ENCODE measurements at regions not wholly inside any gene's neighbourhood (a gene's known extent, or its start where the extent isn't known, plus 50 kb on each side); places are given as distances from the start of the nearest gene placed in this dataset.

- H3K36me3 Mint-ChIP-seq (ENCODE audit: insufficient read depth) = no peaks in the 10 kb centered on the region
- H3K4me1 Mint-ChIP-seq = no peaks in the 10 kb centered on the region
- no peak overlapping the region for H3K4me3 Mint-ChIP-seq
- DNase-seq (ENCODE audit: low spot score in 2 of 2) (no peak), ATAC-seq (replicated peaks; ENCODE audit: extremely low read depth, poor library complexity, severe bottlenecking) (no peak)
- H3K9me3 Mint-ChIP-seq = peaks cover 5% of the 10 kb centered on the region
- no peak overlapping the region for H3K27ac Mint-ChIP-seq (ENCODE audit: low read depth)
- H3K27me3 Mint-ChIP-seq = peaks cover 17% of the 10 kb centered on the region
These were observed 58.6 kb upstream of the SLC38A4 start for GRCh38 chr12:46884362-46884761.

DNA sequence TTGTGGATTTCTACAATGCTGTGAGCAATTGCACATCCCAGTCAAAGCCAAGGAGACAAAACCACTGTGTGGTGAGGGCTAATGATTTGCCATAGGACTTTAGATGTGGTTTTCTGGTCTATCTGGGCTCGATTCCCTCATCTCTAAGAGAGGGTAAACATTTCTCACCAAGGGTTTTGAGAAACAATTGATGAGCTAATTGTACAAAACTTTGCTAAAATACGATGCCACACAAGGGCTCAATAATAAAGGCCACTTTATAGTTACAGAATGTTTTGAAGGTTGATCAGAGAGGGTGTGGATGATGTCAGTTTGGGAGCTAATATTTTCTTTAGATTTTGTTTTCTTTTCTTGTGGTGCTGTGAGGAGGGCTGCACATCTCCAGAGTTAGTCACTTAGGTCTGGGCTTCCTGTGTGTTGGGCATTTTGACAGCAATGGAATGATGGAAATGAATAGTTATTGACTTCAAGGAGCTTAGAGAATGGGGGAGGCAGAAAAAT lies 60.8 kb upstream of the SLC38A4 start:
- Mint-ChIP-seq H3K36me3 (ENCODE audit: insufficient read depth) (no peaks in the 10 kb centered on the region), H3K9me3 (peaks cover 5% of the 10 kb centered on the region), H3K27ac (ENCODE audit: low read depth) (no peak overlapping the region), H3K4me1 (no peaks in the 10 kb centered on the region), H3K4me3 (no peak overlapping the region), H3K27me3 (peaks cover 17% of the 10 kb centered on the region)
- ATAC-seq (replicated peaks; ENCODE audit: extremely low read depth, poor library complexity, severe bottlenecking) (no peak), DNase-seq (ENCODE audit: low spot score in 2 of 2) (no peak)

GRCh38 chr12:46887870-46888269 lies 62.1 kb upstream of the SLC38A4 start:
- ATAC-seq (replicated peaks; ENCODE audit: extremely low read depth, poor library complexity, severe bottlenecking) (no peak), DNase-seq (ENCODE audit: low spot score in 2 of 2) (no peak)
- Mint-ChIP-seq H3K4me3 (no peak overlapping the region), H3K4me1 (no peaks in the 10 kb centered on the region), H3K36me3 (ENCODE audit: insufficient read depth) (no peaks in the 10 kb centered on the region), H3K9me3 (no peaks in the 10 kb centered on the region), H3K27me3 (peaks cover 28% of the 10 kb centered on the region), H3K27ac (ENCODE audit: low read depth) (no peak overlapping the region)

DNA sequence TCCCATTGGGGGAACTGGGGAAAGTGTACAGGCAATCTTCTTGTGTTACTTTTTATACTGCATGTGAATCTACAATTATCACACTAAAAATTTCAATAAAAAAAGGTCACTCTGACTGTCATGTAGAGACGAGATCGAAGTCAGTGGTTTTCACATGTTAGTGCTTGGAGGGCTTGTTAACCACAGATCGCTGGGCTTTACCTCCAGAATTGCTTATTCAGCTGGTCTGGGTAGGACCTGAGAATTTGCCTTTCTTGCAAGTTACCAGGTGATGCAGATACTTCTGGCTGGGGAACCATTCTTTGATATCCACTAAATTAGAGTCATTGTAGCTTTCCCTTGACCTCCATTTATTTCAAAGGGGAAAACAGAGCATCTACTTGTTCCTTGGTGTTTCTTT lies 62.8 kb upstream of the SLC38A4 start:
- Mint-ChIP-seq H3K4me1 (no peaks in the 10 kb centered on the region), H3K4me3 (no peak overlapping the region), H3K9me3 (no peaks in the 10 kb centered on the region), H3K27ac (ENCODE audit: low read depth) (no peak overlapping the region), H3K36me3 (ENCODE audit: insufficient read depth) (no peaks in the 10 kb centered on the region), H3K27me3 (peaks cover 28% of the 10 kb centered on the region)
- DNase-seq (ENCODE audit: low spot score in 2 of 2) (no peak), ATAC-seq (replicated peaks; ENCODE audit: extremely low read depth, poor library complexity, severe bottlenecking) (no peak)

GRCh38 chr12:46891306-46891705 lies 65.5 kb upstream of the SLC38A4 start:
- DNase-seq (ENCODE audit: low spot score in 2 of 2) = no peak

GRCh38 chr12:46892034-46892705 lies 66.4 kb upstream of the SLC38A4 start:
- no peak overlapping the region for H3K4me3 Mint-ChIP-seq
- H3K27me3 Mint-ChIP-seq = peaks cover 46% of the 10 kb centered on the region
- no peak for ATAC-seq (replicated peaks; ENCODE audit: extremely low read depth, poor library complexity, severe bottlenecking)
- H3K36me3 Mint-ChIP-seq (ENCODE audit: insufficient read depth) = no peaks in the 10 kb centered on the region
- DNase-seq (ENCODE audit: low spot score in 2 of 2) = no peak
- no peak overlapping the region for H3K27ac Mint-ChIP-seq (ENCODE audit: low read depth)
- H3K4me1 Mint-ChIP-seq = no peaks in the 10 kb centered on the region
- no peaks in the 10 kb centered on the region for H3K9me3 Mint-ChIP-seq

More at GRCh38 chr12:46891306-46891705, 65.5 kb upstream of the SLC38A4 start:
- no peak overlapping the region for H3K4me3 Mint-ChIP-seq
- H3K36me3 Mint-ChIP-seq (ENCODE audit: insufficient read depth) = no peaks in the 10 kb centered on the region
- no peak overlapping the region for H3K27ac Mint-ChIP-seq (ENCODE audit: low read depth)
- H3K9me3 Mint-ChIP-seq = no peaks in the 10 kb centered on the region
- H3K27me3 Mint-ChIP-seq = peaks cover 40% of the 10 kb centered on the region
- H3K4me1 Mint-ChIP-seq = no peaks in the 10 kb centered on the region
- ATAC-seq (replicated peaks; ENCODE audit: extremely low read depth, poor library complexity, severe bottlenecking) = no peak

DNA sequence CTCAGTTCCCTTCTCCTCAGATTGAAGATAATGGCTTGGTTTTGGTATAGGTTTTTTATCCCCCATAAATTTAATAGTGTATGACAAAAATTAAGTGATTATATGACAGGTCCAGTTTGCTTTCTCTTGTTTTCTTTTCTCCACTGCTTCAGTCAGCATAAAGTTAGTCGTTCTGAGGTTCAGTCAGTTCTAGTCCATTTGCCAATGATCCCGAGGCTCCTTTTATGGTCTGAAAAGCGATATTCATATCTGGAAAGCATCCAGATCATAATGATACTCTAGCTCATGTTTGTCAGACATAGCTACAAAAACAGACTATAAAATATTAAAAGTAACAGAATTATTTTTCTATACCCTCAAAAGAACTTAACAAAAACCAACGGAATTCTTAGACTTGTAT lies 67.1 kb upstream of the SLC38A4 start:
- ATAC-seq (replicated peaks; ENCODE audit: extremely low read depth, poor library complexity, severe bottlenecking) = no peak
- Mint-ChIP-seq H3K4me1 (no peaks in the 10 kb centered on the region), H3K27ac (ENCODE audit: low read depth) (no peak overlapping the region), H3K27me3 (peaks cover 53% of the 10 kb centered on the region), H3K4me3 (no peak overlapping the region), H3K9me3 (no peaks in the 10 kb centered on the region), H3K36me3 (ENCODE audit: insufficient read depth) (no peaks in the 10 kb centered on the region)
- no peak for DNase-seq (ENCODE audit: low spot score in 2 of 2)

- Mint-ChIP-seq H3K36me3 (ENCODE audit: insufficient read depth) (no peaks in the 10 kb centered on the region), H3K9me3 (no peaks in the 10 kb centered on the region), H3K4me3 (no peak overlapping the region), H3K27ac (ENCODE audit: low read depth) (no peak overlapping the region), H3K27me3 (peaks cover 57% of the 10 kb centered on the region), H3K4me1 (no peaks in the 10 kb centered on the region)
- ATAC-seq (replicated peaks; ENCODE audit: extremely low read depth, poor library complexity, severe bottlenecking) (no peak), DNase-seq (ENCODE audit: low spot score in 2 of 2) (no peak)
These were observed 67.6 kb upstream of the SLC38A4 start for GRCh38 chr12:46893434-46893833.

GRCh38 chr12:46895726-46896125 lies 69.9 kb upstream of the SLC38A4 start:
- Mint-ChIP-seq H3K4me3 (no peak overlapping the region), H3K27ac (ENCODE audit: low read depth) (no peak overlapping the region), H3K4me1 (no peaks in the 10 kb centered on the region), H3K36me3 (ENCODE audit: insufficient read depth) (no peaks in the 10 kb centered on the region), H3K9me3 (no peaks in the 10 kb centered on the region), H3K27me3 (peaks cover 68% of the 10 kb centered on the region)
- ATAC-seq (replicated peaks; ENCODE audit: extremely low read depth, poor library complexity, severe bottlenecking) (no peak), DNase-seq (ENCODE audit: low spot score in 2 of 2) (no peak)

- no peaks in the 10 kb centered on the region for H3K36me3 Mint-ChIP-seq (ENCODE audit: insufficient read depth)
- H3K27me3 Mint-ChIP-seq = peaks cover 65% of the 10 kb centered on the region
- no peak overlapping the region for H3K27ac Mint-ChIP-seq (ENCODE audit: low read depth)
- DNase-seq (ENCODE audit: low spot score in 2 of 2) (no peak), ATAC-seq (replicated peaks; ENCODE audit: extremely low read depth, poor library complexity, severe bottlenecking) (no peak)
- no peaks in the 10 kb centered on the region for H3K9me3 Mint-ChIP-seq
- H3K4me1 Mint-ChIP-seq = no peaks in the 10 kb centered on the region
- no peak overlapping the region for H3K4me3 Mint-ChIP-seq
These were observed 70.9 kb upstream of the SLC38A4 start for GRCh38 chr12:46896680-46897079.

DNA sequence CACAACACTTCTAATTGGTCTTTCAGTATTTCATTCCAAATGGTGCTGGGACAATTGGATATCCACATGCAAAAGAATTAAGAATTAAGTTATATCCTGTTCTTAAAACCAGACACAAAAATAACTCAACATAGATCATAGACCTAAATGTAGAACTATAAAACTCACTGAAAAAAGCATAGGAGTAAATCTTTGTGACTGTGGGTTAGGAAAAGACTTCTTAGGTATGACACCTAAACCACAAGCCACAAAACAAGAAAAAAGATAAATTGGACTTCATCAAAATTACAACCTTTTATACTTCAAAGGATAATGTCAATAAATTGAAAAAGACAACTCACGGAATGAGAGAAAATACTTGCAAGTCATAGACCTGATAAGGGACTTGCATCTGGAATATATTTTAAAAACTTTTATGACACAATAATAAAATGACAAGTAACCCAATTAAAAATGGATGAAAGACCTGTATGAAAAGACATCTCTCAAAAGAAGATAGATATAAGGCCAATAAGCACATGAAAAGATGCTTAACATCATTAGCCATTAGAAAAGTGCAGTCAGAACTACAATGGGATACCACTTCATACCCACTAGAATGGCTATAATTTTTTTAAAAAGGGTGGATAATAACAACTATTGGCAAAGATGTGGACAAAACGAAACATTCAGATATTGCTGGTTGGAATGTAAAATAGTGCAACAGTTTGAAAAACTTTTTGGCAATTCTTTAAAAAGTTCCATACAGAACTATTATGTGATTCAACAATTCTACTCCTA lies 72.5 kb upstream of the SLC38A4 start:
- ATAC-seq (replicated peaks; ENCODE audit: extremely low read depth, poor library complexity, severe bottlenecking) (no peak), DNase-seq (ENCODE audit: low spot score in 2 of 2) (no peak)
- Mint-ChIP-seq H3K27me3 (peaks cover 69% of the 10 kb centered on the region), H3K27ac (ENCODE audit: low read depth) (no peak overlapping the region), H3K4me3 (no peak overlapping the region), H3K36me3 (ENCODE audit: insufficient read depth) (no peaks in the 10 kb centered on the region), H3K4me1 (no peaks in the 10 kb centered on the region), H3K9me3 (no peaks in the 10 kb centered on the region)

- H3K4me1 Mint-ChIP-seq = no peaks in the 10 kb centered on the region
- no peak overlapping the region for H3K27ac Mint-ChIP-seq (ENCODE audit: low read depth)
- no peak for ATAC-seq (replicated peaks; ENCODE audit: extremely low read depth, poor library complexity, severe bottlenecking)
These were observed 73.2 kb upstream of the SLC38A4 start for GRCh38 chr12:46898989-46899388.

More at GRCh38 chr12:46898989-46899388, 73.2 kb upstream of the SLC38A4 start:
- no peak for DNase-seq (ENCODE audit: low spot score in 2 of 2)
- H3K9me3 Mint-ChIP-seq = no peaks in the 10 kb centered on the region
- H3K27me3 Mint-ChIP-seq = peaks cover 76% of the 10 kb centered on the region
- no peak overlapping the region for H3K4me3 Mint-ChIP-seq
- H3K36me3 Mint-ChIP-seq (ENCODE audit: insufficient read depth) = no peaks in the 10 kb centered on the region

All from central memory CD8-positive, alpha-beta T cell (primary cell).